ENCODE measurements at regions not wholly inside any gene's neighbourhood (a gene's known extent, or its start where the extent isn't known, plus 50 kb on each side); places are given as distances from the start of the nearest gene placed in this dataset.
A peak's percentile ranks its signal among the peaks of the same experiment; 100 is the strongest.

- peaks cover 10% of the 10 kb centered on the region for H3K4me1 Mint-ChIP-seq (ENCODE audit: low read depth, unreplicated experiment)
- H3K4me3 Mint-ChIP-seq (ENCODE audit: unreplicated experiment), result no peak overlapping the region
- H3K36me3 Mint-ChIP-seq (ENCODE audit: unreplicated experiment), result no peaks in the 10 kb centered on the region
- no peak for DNase-seq
- H3K9me3 Mint-ChIP-seq (ENCODE audit: unreplicated experiment), result no peaks in the 10 kb centered on the region
- H3K27ac Mint-ChIP-seq (ENCODE audit: unreplicated experiment), result no peak overlapping the region
- no peak for TF ChIP-seq CTCF (IDR thresholded peaks at IDR 0.05; ENCODE audit: partially characterized antibody, unreplicated experiment)
- H3K27me3 Mint-ChIP-seq (ENCODE audit: unreplicated experiment), result peaks cover 2% of the 10 kb centered on the region
These were observed 145.8 kb downstream of the TFAP2C start for GRCh38 chr20:56774873-56775272.

GRCh38 chr20:56776345-56776744 is 147.2 kb downstream of the TFAP2C start:
- H3K27ac Mint-ChIP-seq (ENCODE audit: unreplicated experiment), result no peak overlapping the region
- TF ChIP-seq CTCF (IDR thresholded peaks at IDR 0.05; ENCODE audit: partially characterized antibody, unreplicated experiment), result no peak

GRCh38 chr20:56778765-56779195 is 149.7 kb downstream of the TFAP2C start:
- Mint-ChIP-seq H3K27ac (ENCODE audit: unreplicated experiment) (peak overlapping the region; percentile 81), H3K9me3 (ENCODE audit: unreplicated experiment) (peaks cover 2% of the 10 kb centered on the region), H3K4me3 (ENCODE audit: unreplicated experiment) (no peak overlapping the region), H3K27me3 (ENCODE audit: unreplicated experiment) (peaks cover 2% of the 10 kb centered on the region), H3K36me3 (ENCODE audit: unreplicated experiment) (no peaks in the 10 kb centered on the region), H3K4me1 (ENCODE audit: low read depth, unreplicated experiment) (peaks cover 15% of the 10 kb centered on the region)
- no peak for TF ChIP-seq CTCF (IDR thresholded peaks at IDR 0.05; ENCODE audit: partially characterized antibody, unreplicated experiment)
- peak; percentile 24 for DNase-seq

More at GRCh38 chr20:56776345-56776744, 147.2 kb downstream of the TFAP2C start:
- Mint-ChIP-seq H3K9me3 (ENCODE audit: unreplicated experiment) (no peaks in the 10 kb centered on the region), H3K4me3 (ENCODE audit: unreplicated experiment) (no peak overlapping the region), H3K36me3 (ENCODE audit: unreplicated experiment) (no peaks in the 10 kb centered on the region), H3K4me1 (ENCODE audit: low read depth, unreplicated experiment) (peaks cover 13% of the 10 kb centered on the region), H3K27me3 (ENCODE audit: unreplicated experiment) (peaks cover 2% of the 10 kb centered on the region)
- no peak for DNase-seq

- Mint-ChIP-seq H3K4me1 (ENCODE audit: low read depth, unreplicated experiment) (peaks cover 15% of the 10 kb centered on the region), H3K27ac (ENCODE audit: unreplicated experiment) (no peak overlapping the region), H3K4me3 (ENCODE audit: unreplicated experiment) (no peak overlapping the region), H3K36me3 (ENCODE audit: unreplicated experiment) (no peaks in the 10 kb centered on the region), H3K27me3 (ENCODE audit: unreplicated experiment) (no peaks in the 10 kb centered on the region), H3K9me3 (ENCODE audit: unreplicated experiment) (peaks cover 2% of the 10 kb centered on the region)
- DNase-seq, result no peak
- TF ChIP-seq CTCF (IDR thresholded peaks at IDR 0.05; ENCODE audit: partially characterized antibody, unreplicated experiment), result no peak
These were observed 150.5 kb downstream of the TFAP2C start for GRCh38 chr20:56779452-56780143.

GRCh38 chr20:56780266-56780665 is 151.2 kb downstream of the TFAP2C start:
- Mint-ChIP-seq H3K36me3 (ENCODE audit: unreplicated experiment) (no peaks in the 10 kb centered on the region), H3K4me3 (ENCODE audit: unreplicated experiment) (no peak overlapping the region), H3K9me3 (ENCODE audit: unreplicated experiment) (peaks cover 2% of the 10 kb centered on the region), H3K27me3 (ENCODE audit: unreplicated experiment) (no peaks in the 10 kb centered on the region), H3K4me1 (ENCODE audit: low read depth, unreplicated experiment) (peaks cover 15% of the 10 kb centered on the region), H3K27ac (ENCODE audit: unreplicated experiment) (no peak overlapping the region)
- DNase-seq, result no peak
- TF ChIP-seq CTCF (IDR thresholded peaks at IDR 0.05; ENCODE audit: partially characterized antibody, unreplicated experiment), result no peak

Measured in glutamatergic neuron (in vitro differentiated cells).